H1 (cell line): ENCODE measurements at regions not wholly inside any gene's neighbourhood (a gene's known extent, or its start where the extent isn't known, plus 50 kb on each side); places are given as distances from the start of the nearest gene placed in this dataset.

ENCODE experiments used
- CBX8 ChIP-seq: fragments of 300-800, 300-1000 bp; sonication (generic); IDR thresholded peaks from 2 replicates; pipeline ENCODE4 v1.7.1; 2016; ENCODE audit warnings: low read depth, low read length, borderline replicate concordance
- EZH2 ChIP-seq: fragments of 200-600 bp; sonication (generic); IDR thresholded peaks from 2 replicates; pipeline ENCODE4 v1.7.1; 2012; ENCODE audit warnings: low read depth, mild to moderate bottlenecking, moderate library complexity, low read length, inconsistent platforms; ENCODE audit not compliant: severe bottlenecking
- HDAC6 ChIP-seq: IDR thresholded peaks from one replicate; pipeline ENCODE4 v1.7.1; 2012; ENCODE audit warnings: low read depth, mild to moderate bottlenecking, inconsistent platforms, low read length, moderate library complexity
- KDM1A ChIP-seq: fragments of 200-600, 300-600 bp; sonication (generic); IDR thresholded peaks from 2 replicates; pipeline ENCODE4 v1.7.1; 2016; ENCODE audit warnings: mild to moderate bottlenecking, low read length, borderline replicate concordance
- KDM5A ChIP-seq: fragments of 200-600 bp; IDR thresholded peaks from 2 replicates; pipeline ENCODE4 v1.7.1; 2012; ENCODE audit warnings: mild to moderate bottlenecking, low read length, inconsistent platforms, mixed read lengths
- NANOG ChIP-seq: IDR thresholded peaks from 2 replicates; pipeline ENCODE4 v1.6.1; 2011; ENCODE audit warnings: low read length, low read depth, mild to moderate bottlenecking, inconsistent platforms; ENCODE audit not compliant: insufficient read depth, poor library complexity, severe bottlenecking
- POLR2AphosphoS5 ChIP-seq: IDR thresholded peaks from 2 replicates; pipeline ENCODE4 v1.6.1; 2011; ENCODE audit warnings: low read depth, low read length
- SIX5 ChIP-seq: IDR thresholded peaks from 2 replicates; pipeline ENCODE4 v1.6.1; 2011; ENCODE audit warnings: mild to moderate bottlenecking, low read depth, low read length
- TF ChIP-seq, protein P1 (sequence below): fragments of 300-600 bp; sonication (generic); IDR thresholded peaks from 2 replicates; pipeline ENCODE4 v1.7.1; 2012; ENCODE audit warnings: low read length, moderate library complexity, mild to moderate bottlenecking, inconsistent platforms; ENCODE audit not compliant: insufficient replicate concordance
- TF ChIP-seq, protein P2 (sequence below): IDR thresholded peaks from 2 replicates; pipeline ENCODE4 v1.6.1; 2012; ENCODE audit warnings: low read length, inconsistent platforms

DNA sequence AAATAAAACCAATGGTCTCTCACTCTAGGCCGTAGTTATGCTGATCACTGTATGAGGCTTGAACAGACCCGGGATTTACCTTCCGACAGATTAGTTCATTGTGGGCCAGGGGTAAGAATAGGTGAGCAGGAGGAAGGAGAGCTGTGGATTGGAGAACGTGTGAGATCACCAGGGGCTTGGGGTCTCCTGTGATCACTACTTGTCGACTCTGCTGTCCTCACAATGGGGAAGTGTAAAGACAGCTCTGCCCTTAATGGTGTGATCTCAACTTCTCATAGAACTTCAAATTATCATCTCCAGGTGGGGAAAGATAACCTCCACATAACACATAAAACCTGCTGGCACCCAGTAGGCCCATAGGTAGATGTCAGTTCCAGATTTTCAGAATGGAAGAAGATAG is 56.2 kb upstream of the RPS6KA3 start (continued):
- TF ChIP-seq, protein P1, sequence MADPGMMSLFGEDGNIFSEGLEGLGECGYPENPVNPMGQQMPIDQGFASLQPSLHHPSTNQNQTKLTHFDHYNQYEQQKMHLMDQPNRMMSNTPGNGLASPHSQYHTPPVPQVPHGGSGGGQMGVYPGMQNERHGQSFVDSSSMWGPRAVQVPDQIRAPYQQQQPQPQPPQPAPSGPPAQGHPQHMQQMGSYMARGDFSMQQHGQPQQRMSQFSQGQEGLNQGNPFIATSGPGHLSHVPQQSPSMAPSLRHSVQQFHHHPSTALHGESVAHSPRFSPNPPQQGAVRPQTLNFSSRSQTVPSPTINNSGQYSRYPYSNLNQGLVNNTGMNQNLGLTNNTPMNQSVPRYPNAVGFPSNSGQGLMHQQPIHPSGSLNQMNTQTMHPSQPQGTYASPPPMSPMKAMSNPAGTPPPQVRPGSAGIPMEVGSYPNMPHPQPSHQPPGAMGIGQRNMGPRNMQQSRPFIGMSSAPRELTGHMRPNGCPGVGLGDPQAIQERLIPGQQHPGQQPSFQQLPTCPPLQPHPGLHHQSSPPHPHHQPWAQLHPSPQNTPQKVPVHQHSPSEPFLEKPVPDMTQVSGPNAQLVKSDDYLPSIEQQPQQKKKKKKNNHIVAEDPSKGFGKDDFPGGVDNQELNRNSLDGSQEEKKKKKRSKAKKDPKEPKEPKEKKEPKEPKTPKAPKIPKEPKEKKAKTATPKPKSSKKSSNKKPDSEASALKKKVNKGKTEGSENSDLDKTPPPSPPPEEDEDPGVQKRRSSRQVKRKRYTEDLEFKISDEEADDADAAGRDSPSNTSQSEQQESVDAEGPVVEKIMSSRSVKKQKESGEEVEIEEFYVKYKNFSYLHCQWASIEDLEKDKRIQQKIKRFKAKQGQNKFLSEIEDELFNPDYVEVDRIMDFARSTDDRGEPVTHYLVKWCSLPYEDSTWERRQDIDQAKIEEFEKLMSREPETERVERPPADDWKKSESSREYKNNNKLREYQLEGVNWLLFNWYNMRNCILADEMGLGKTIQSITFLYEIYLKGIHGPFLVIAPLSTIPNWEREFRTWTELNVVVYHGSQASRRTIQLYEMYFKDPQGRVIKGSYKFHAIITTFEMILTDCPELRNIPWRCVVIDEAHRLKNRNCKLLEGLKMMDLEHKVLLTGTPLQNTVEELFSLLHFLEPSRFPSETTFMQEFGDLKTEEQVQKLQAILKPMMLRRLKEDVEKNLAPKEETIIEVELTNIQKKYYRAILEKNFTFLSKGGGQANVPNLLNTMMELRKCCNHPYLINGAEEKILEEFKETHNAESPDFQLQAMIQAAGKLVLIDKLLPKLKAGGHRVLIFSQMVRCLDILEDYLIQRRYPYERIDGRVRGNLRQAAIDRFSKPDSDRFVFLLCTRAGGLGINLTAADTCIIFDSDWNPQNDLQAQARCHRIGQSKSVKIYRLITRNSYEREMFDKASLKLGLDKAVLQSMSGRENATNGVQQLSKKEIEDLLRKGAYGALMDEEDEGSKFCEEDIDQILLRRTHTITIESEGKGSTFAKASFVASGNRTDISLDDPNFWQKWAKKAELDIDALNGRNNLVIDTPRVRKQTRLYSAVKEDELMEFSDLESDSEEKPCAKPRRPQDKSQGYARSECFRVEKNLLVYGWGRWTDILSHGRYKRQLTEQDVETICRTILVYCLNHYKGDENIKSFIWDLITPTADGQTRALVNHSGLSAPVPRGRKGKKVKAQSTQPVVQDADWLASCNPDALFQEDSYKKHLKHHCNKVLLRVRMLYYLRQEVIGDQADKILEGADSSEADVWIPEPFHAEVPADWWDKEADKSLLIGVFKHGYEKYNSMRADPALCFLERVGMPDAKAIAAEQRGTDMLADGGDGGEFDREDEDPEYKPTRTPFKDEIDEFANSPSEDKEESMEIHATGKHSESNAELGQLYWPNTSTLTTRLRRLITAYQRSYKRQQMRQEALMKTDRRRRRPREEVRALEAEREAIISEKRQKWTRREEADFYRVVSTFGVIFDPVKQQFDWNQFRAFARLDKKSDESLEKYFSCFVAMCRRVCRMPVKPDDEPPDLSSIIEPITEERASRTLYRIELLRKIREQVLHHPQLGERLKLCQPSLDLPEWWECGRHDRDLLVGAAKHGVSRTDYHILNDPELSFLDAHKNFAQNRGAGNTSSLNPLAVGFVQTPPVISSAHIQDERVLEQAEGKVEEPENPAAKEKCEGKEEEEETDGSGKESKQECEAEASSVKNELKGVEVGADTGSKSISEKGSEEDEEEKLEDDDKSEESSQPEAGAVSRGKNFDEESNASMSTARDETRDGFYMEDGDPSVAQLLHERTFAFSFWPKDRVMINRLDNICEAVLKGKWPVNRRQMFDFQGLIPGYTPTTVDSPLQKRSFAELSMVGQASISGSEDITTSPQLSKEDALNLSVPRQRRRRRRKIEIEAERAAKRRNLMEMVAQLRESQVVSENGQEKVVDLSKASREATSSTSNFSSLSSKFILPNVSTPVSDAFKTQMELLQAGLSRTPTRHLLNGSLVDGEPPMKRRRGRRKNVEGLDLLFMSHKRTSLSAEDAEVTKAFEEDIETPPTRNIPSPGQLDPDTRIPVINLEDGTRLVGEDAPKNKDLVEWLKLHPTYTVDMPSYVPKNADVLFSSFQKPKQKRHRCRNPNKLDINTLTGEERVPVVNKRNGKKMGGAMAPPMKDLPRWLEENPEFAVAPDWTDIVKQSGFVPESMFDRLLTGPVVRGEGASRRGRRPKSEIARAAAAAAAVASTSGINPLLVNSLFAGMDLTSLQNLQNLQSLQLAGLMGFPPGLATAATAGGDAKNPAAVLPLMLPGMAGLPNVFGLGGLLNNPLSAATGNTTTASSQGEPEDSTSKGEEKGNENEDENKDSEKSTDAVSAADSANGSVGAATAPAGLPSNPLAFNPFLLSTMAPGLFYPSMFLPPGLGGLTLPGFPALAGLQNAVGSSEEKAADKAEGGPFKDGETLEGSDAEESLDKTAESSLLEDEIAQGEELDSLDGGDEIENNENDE: no peak
- TF ChIP-seq POLR2AphosphoS5: no peak
- TF ChIP-seq KDM5A: no peak
- no peak for TF ChIP-seq KDM1A
- TF ChIP-seq, protein P2, sequence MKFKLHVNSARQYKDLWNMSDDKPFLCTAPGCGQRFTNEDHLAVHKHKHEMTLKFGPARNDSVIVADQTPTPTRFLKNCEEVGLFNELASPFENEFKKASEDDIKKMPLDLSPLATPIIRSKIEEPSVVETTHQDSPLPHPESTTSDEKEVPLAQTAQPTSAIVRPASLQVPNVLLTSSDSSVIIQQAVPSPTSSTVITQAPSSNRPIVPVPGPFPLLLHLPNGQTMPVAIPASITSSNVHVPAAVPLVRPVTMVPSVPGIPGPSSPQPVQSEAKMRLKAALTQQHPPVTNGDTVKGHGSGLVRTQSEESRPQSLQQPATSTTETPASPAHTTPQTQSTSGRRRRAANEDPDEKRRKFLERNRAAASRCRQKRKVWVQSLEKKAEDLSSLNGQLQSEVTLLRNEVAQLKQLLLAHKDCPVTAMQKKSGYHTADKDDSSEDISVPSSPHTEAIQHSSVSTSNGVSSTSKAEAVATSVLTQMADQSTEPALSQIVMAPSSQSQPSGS: no peak
- TF ChIP-seq SIX5: no peak
- TF ChIP-seq EZH2: no peak
- no peak for TF ChIP-seq HDAC6
- TF ChIP-seq CBX8: no peak
- no peak for TF ChIP-seq NANOG
